ENCODE measurements at regions not wholly inside any gene's neighbourhood (a gene's known extent, or its start where the extent isn't known, plus 50 kb on each side); places are given as distances from the start of the nearest gene placed in this dataset.

GRCh38 chr17:54257440-54257839, 434.7 kb downstream of the KIF2B start:
- H3K9ac ChIP-seq (ENCODE audit: low read length), result no peak overlapping the region
- H3K4me1 ChIP-seq (ENCODE audit: control insufficient read depth in 1 of 2, insufficient read depth in 2 of 2, low read length in 2 of 2), result no peaks in the 10 kb centered on the region
- ATAC-seq, result no peak
- peaks cover 46 to 66% of the 10 kb centered on the region in 2 experiments; a peak in 3 of 4 replicates for H3K9me3 ChIP-seq (ENCODE audit: control insufficient read depth in 1 of 2, insufficient read depth in 1 of 2, low read depth in 1 of 2, low read length in 2 of 2)
- H3K27me3 ChIP-seq (ENCODE audit: insufficient read depth, low read length), result no peaks in the 10 kb centered on the region
- intact Hi-C loops (cut with micrococcal nuclease), result no loop called here
- ChIA-PET CTCF (no interaction called here), RAD21 (ENCODE audit: low non-redundant PET in 1 of 2, low total read pairs in 2 of 2, uncharacterized antibody in 2 of 2, unreplicated experiment in 2 of 2) (no interaction called here), POLR2A (no interaction called here)
- no peaks in the 10 kb centered on the region for H3K9me2 ChIP-seq (ENCODE audit: insufficient read depth)
- DNase-seq (ENCODE audit: low read depth, low spot score), result no peak
- H4K20me1 ChIP-seq (ENCODE audit: insufficient read depth), result no peaks in the 10 kb centered on the region
- H3K27ac ChIP-seq (ENCODE audit: low read depth, low read length), result no peak overlapping the region
- no peak for TF ChIP-seq TCF7L2 (IDR thresholded peaks at IDR 0.05; ENCODE audit: borderline replicate concordance, extremely low read depth, insufficient read depth, insufficient read length)
- no peak overlapping the region for H3K4me2 ChIP-seq (ENCODE audit: low read length)
- H3K4me3 ChIP-seq (replicated peaks in 1 of 2; ENCODE audit: low read depth in 1 of 2, low read length in 2 of 2), result no peak overlapping the region
- BruUV-seq (replicated peaks), result no TSS peak
- no peaks in the 10 kb centered on the region for H3K36me3 ChIP-seq (ENCODE audit: control insufficient read depth in 1 of 2, insufficient read depth in 2 of 2, low read length in 2 of 2)
- no peak overlapping the region for H2AFZ ChIP-seq (ENCODE audit: low read depth, low read length, poor library complexity, severe bottlenecking)
- no peaks in the 10 kb centered on the region for H3K79me2 ChIP-seq (ENCODE audit: insufficient read depth, low read length)

- no peak overlapping the region for H3K4me2 ChIP-seq (ENCODE audit: low read length)
- no peaks in the 10 kb centered on the region for H3K79me2 ChIP-seq (ENCODE audit: insufficient read depth, low read length)
- no peak overlapping the region for H3K4me3 ChIP-seq (replicated peaks in 1 of 2; ENCODE audit: low read depth in 1 of 2, low read length in 2 of 2)
- TF ChIP-seq RAD21 (IDR thresholded peaks at IDR 0.05; ENCODE audit: low read depth) (no peak), EZH2 (IDR thresholded peaks at IDR 0.05) (no peak), JUND (IDR thresholded peaks at IDR 0.05) (no peak), EGR1 (IDR thresholded peaks at IDR 0.05; ENCODE audit: low read depth) (no peak), SRF (IDR thresholded peaks at IDR 0.05; ENCODE audit: low read depth) (no peak), CBX3 (IDR thresholded peaks at IDR 0.05; ENCODE audit: low read depth) (no peak), CEBPB (IDR thresholded peaks at IDR 0.05; ENCODE audit: low read depth) (no peak), MAX (IDR thresholded peaks at IDR 0.05) (no peak), YY1 (IDR thresholded peaks at IDR 0.05; ENCODE audit: extremely low read depth, insufficient replicate concordance, low read depth, low read length) (no peak), ZNF274 (IDR thresholded peaks at IDR 0.05; ENCODE audit: low read depth, low read length) (no peak), REST (IDR thresholded peaks at IDR 0.05; ENCODE audit: low read depth) (no peak), EZH2phosphoT487 (IDR thresholded peaks at IDR 0.05; ENCODE audit: borderline replicate concordance) (no peak)
- H3K27me3 ChIP-seq (ENCODE audit: insufficient read depth, low read length), result no peaks in the 10 kb centered on the region
- H3K4me1 ChIP-seq (ENCODE audit: control insufficient read depth in 1 of 2, insufficient read depth in 2 of 2, low read length in 2 of 2), result no peaks in the 10 kb centered on the region
- H3K36me3 ChIP-seq (ENCODE audit: control insufficient read depth in 1 of 2, insufficient read depth in 2 of 2, low read length in 2 of 2), result no peaks in the 10 kb centered on the region
- ChIA-PET RAD21 (ENCODE audit: low non-redundant PET in 1 of 2, low total read pairs in 2 of 2, uncharacterized antibody in 2 of 2, unreplicated experiment in 2 of 2) (no interaction called here), CTCF (no interaction called here), POLR2A (no interaction called here)
- no peak for DNase-seq (ENCODE audit: low read depth, low spot score)
- intact Hi-C loops (cut with micrococcal nuclease), result no loop called here
- peaks cover 38 to 71% of the 10 kb centered on the region in 2 experiments for H3K9me3 ChIP-seq (ENCODE audit: control insufficient read depth in 1 of 2, insufficient read depth in 1 of 2, low read depth in 1 of 2, low read length in 2 of 2)
- BruUV-seq (replicated peaks), result no TSS peak
- no peak for ATAC-seq
- no peaks in the 10 kb centered on the region for H3K9me2 ChIP-seq (ENCODE audit: insufficient read depth)
- no peak overlapping the region for H3K27ac ChIP-seq (ENCODE audit: low read depth, low read length)
- H3K9ac ChIP-seq (ENCODE audit: low read length), result no peak overlapping the region
- H2AFZ ChIP-seq (ENCODE audit: low read depth, low read length, poor library complexity, severe bottlenecking), result no peak overlapping the region
- no peaks in the 10 kb centered on the region for H4K20me1 ChIP-seq (ENCODE audit: insufficient read depth)
Observed at GRCh38 chr17:54259476-54259875, 436.7 kb downstream of the KIF2B start.
